ENCODE measurements at regions not wholly inside any gene's neighbourhood (a gene's known extent, or its start where the extent isn't known, plus 50 kb on each side); places are given as distances from the start of the nearest gene placed in this dataset.

DNA sequence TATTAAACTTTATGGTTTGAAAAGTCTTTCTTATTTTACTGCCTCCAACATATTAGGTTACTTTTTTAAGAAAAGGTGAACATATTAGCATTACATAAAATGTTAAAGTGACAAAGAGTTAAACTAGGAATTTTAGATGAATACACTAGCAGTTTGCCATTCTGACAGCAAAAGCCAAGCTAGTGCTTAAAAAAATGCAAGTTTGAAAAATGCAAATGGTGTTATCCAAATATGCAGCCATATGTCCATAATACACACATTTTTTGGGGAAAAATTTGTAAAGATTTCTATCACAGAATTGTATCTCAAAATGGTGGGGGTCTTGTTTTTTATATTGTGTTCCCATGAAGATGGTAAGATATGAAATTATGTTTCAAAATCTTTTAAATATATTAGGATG is 466.1 kb downstream of the FOXG1 start:
- intact Hi-C loops (cut with micrococcal nuclease), result no loop called here
- no peak overlapping the region for H2AFZ ChIP-seq (ENCODE audit: insufficient read depth, low read depth, low read length, poor library complexity, severe bottlenecking)
- no peaks in the 10 kb centered on the region for H3K4me1 Mint-ChIP-seq
- H3K4me2 ChIP-seq (replicated peaks; ENCODE audit: extremely low read depth, low read length, poor library complexity, severe bottlenecking), result no peak overlapping the region
- no peaks in the 10 kb centered on the region for H4K20me1 ChIP-seq (ENCODE audit: insufficient read depth, low read length)
- no peaks in the 10 kb centered on the region for H3K36me3 ChIP-seq (replicated peaks in 1 of 2; ENCODE audit: control insufficient read depth in 1 of 2, insufficient read depth in 2 of 2, low read length in 2 of 2)
- H3K27me3 ChIP-seq (ENCODE audit: control insufficient read depth in 2 of 2, insufficient read depth in 2 of 2, low read length in 2 of 2), result no peaks in the 10 kb centered on the region
- no peak for TF ChIP-seq CTCF (IDR thresholded peaks at IDR 0.05)
- no peaks in the 10 kb centered on the region for H3K79me2 ChIP-seq (ENCODE audit: insufficient read depth, low read length)
- no peak overlapping the region for H3K27ac Mint-ChIP-seq
- no peak overlapping the region for H3K9ac ChIP-seq (ENCODE audit: insufficient read depth, low read length, poor library complexity, severe bottlenecking)
- no peaks in the 10 kb centered on the region for H3K9me3 ChIP-seq (replicated peaks in 1 of 2; ENCODE audit: control insufficient read depth in 1 of 2, insufficient read depth in 1 of 2, low read length in 2 of 2)
- H3K27ac ChIP-seq (ENCODE audit: low read depth in 1 of 2, low read length in 2 of 2), result no peak overlapping the region
- H3K27me3 Mint-ChIP-seq (ENCODE audit: low read depth in 3 of 3), result no peaks in the 10 kb centered on the region
- H3K4me3 Mint-ChIP-seq, result no peak overlapping the region
- H3K36me3 Mint-ChIP-seq, result no peaks in the 10 kb centered on the region
- no peak overlapping the region for H3K4me3 ChIP-seq (replicated peaks in 1 of 3; ENCODE audit: low read depth in 2 of 3, low read length in 3 of 3)
- no peak for DNase-seq
- no peaks in the 10 kb centered on the region for H3K4me1 ChIP-seq (ENCODE audit: control insufficient read depth in 1 of 2, insufficient read depth in 2 of 2, low read length in 2 of 2)
- H3K9me3 Mint-ChIP-seq, result no peaks in the 10 kb centered on the region

- WGBS (ENCODE audit: insufficient coverage), result no CpG with 5 or more reads among the region's 4 CpGs
- no peak for DNase-seq
- no peaks in the 10 kb centered on the region for H3K36me3 Mint-ChIP-seq
- no peaks in the 10 kb centered on the region for H4K20me1 ChIP-seq (ENCODE audit: insufficient read depth, low read length)
- H3K27me3 ChIP-seq (ENCODE audit: control insufficient read depth in 2 of 2, insufficient read depth in 2 of 2, low read length in 2 of 2), result no peaks in the 10 kb centered on the region
- no peaks in the 10 kb centered on the region for H3K36me3 ChIP-seq (replicated peaks in 1 of 2; ENCODE audit: control insufficient read depth in 1 of 2, insufficient read depth in 2 of 2, low read length in 2 of 2)
- no peak overlapping the region for H3K4me2 ChIP-seq (replicated peaks; ENCODE audit: extremely low read depth, low read length, poor library complexity, severe bottlenecking)
- H3K9ac ChIP-seq (ENCODE audit: insufficient read depth, low read length, poor library complexity, severe bottlenecking), result no peak overlapping the region
- no peak overlapping the region for H2AFZ ChIP-seq (ENCODE audit: insufficient read depth, low read depth, low read length, poor library complexity, severe bottlenecking)
- no peak overlapping the region for H3K4me3 Mint-ChIP-seq
- no peak overlapping the region for H3K27ac ChIP-seq (ENCODE audit: low read depth in 1 of 2, low read length in 2 of 2)
- H3K27ac Mint-ChIP-seq, result no peak overlapping the region
- TF ChIP-seq CTCF (IDR thresholded peaks at IDR 0.05), result no peak
- H3K27me3 Mint-ChIP-seq (ENCODE audit: low read depth in 3 of 3), result no peaks in the 10 kb centered on the region
- no peaks in the 10 kb centered on the region for H3K4me1 Mint-ChIP-seq
- H3K79me2 ChIP-seq (ENCODE audit: insufficient read depth, low read length), result no peaks in the 10 kb centered on the region
- no peaks in the 10 kb centered on the region for H3K4me1 ChIP-seq (ENCODE audit: control insufficient read depth in 1 of 2, insufficient read depth in 2 of 2, low read length in 2 of 2)
- intact Hi-C loops (cut with micrococcal nuclease), result no loop called here
- H3K9me3 ChIP-seq (replicated peaks in 1 of 2; ENCODE audit: control insufficient read depth in 1 of 2, insufficient read depth in 1 of 2, low read length in 2 of 2), result no peaks in the 10 kb centered on the region
- no peaks in the 10 kb centered on the region for H3K9me3 Mint-ChIP-seq
- H3K4me3 ChIP-seq (replicated peaks in 1 of 3; ENCODE audit: low read depth in 2 of 3, low read length in 3 of 3), result no peak overlapping the region
These were observed 466.6 kb downstream of the FOXG1 start for GRCh38 chr14:29233188-29233587.
